Epithelial cell of proximal tubule (primary cell): ENCODE measurements at regions not wholly inside any gene's neighbourhood (a gene's known extent, or its start where the extent isn't known, plus 50 kb on each side); places are given as distances from the start of the nearest gene placed in this dataset.

ENCODE experiments used
- DNase-seq: peaks from one replicate; pipeline ENCODE4 v3.0.0-alpha.2; 2011; ENCODE audit warnings: low read depth
- H3K4me3 ChIP-seq: 2 replicates; pipeline ENCODE4 v1.5.1; 2011; ENCODE audit warnings: low read depth, mild to moderate bottlenecking, low read length
- CTCF ChIP-seq: conservative IDR thresholded peaks from 2 replicates; pipeline ENCODE4 v1.5.1; 2012; ENCODE audit warnings: low read depth, mild to moderate bottlenecking, low read length

DNA sequence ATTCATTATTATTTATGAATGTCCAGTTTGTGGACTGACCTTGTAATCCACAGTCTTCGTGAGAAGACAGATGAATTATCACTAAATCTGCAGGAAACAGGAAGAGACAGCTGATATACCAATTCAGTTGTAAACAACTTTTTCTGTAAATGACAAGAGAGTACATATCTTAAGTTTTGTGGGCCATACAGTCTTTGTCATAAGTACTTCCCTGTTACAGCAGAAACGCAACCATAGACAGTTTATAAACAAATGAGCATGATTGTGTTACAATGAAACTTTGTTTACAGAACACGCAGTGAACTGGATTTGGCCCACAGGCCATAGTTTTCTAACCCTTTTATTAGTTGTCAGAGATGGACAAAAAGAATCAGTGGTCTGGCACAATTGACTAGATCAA, 443.4 kb downstream of the PDGFC start:
- DNase-seq: no peak
- no peak for TF ChIP-seq CTCF
- no peak overlapping the region for H3K4me3 ChIP-seq

GRCh38 chr4:156527237-156527993, 444.2 kb downstream of the PDGFC start:
- H3K4me3 ChIP-seq: no peak overlapping the region
- TF ChIP-seq CTCF: no peak
- DNase-seq: no peak

- H3K4me3 ChIP-seq: no peak overlapping the region
- no peak for TF ChIP-seq CTCF
- DNase-seq: no peak
Measured at GRCh38 chr4:156523991-156524390, 447.6 kb downstream of the PDGFC start.

- DNase-seq: no peak
- no peak overlapping the region for H3K4me3 ChIP-seq
- TF ChIP-seq CTCF: no peak
Measured at GRCh38 chr4:156523492-156523891, 448.1 kb downstream of the PDGFC start.

DNA sequence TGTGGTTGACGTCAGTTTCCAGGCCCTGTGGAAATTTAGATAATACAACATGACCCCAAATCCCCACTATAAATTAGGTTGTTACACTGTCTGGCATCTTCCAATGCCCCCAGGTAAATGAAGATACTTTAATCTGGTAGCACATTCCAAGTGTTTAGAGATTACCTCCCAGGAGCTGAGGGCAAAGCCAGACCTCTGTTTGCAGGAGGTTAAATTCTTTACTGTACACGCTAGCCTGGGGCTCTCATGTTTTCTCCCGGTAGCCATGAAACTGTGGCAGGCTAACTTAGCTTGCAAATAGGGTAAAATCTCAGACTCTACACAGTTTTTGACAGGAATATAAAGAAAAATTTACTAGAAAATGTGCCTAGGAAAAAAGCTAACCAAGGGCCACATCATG, 450.0 kb downstream of the PDGFC start:
- no peak for TF ChIP-seq CTCF

GRCh38 chr4:156517956-156518355, 453.6 kb downstream of the PDGFC start:
- TF ChIP-seq CTCF: no peak
- DNase-seq: no peak
- H3K4me3 ChIP-seq: no peak overlapping the region

More for the DNA sequence above, 450.0 kb downstream of the PDGFC start:
- H3K4me3 ChIP-seq: no peak overlapping the region
- no peak for DNase-seq

DNA sequence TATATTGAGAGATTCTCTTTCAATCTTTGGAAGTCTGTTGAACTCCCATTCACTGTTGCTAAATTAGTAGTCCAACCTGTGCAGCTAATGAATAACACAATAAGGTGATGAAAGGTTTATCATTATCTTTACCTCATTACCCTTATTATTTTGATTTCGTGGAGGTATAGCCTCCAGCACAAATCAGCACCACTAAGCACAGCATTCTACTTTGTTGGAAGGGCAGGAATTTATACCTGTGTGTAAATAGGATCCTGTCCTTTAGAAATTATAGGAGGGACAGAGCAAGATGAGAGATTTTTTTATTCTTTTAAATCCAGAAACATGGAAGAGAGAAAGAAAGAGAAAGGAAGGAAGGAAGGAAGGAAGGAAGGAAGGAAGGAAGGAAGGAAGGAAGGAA, 454.1 kb downstream of the PDGFC start:
- DNase-seq: no peak
- H3K4me3 ChIP-seq: no peak overlapping the region
- TF ChIP-seq CTCF: no peak
